Endothelial cell of umbilical vein (primary cell): ENCODE measurements at regions not wholly inside any gene's neighbourhood (a gene's known extent, or its start where the extent isn't known, plus 50 kb on each side); places are given as distances from the start of the nearest gene placed in this dataset.

Experiments
- BruUV-seq: library from RNA; stranded (reverse); fragments of 400-500 nt; replicated peaks from 2 replicates; lab custom pipeline; 2021; lab: Mats Ljungman, UMichigan
- CTCF ChIA-PET: fragments of 300-600, 350-600 bp; sonication (Branson Sonifier 250); formaldehyde crosslinking; loops from one replicate; lab custom pipeline; 2021; ENCODE audit warnings: antibody characterized with exemption, inconsistent platforms; lab: Charles Lee
- POLR2A ChIA-PET: fragments of 300-600, 350-600 bp; sonication (Branson Sonifier 250); formaldehyde crosslinking; loops from one replicate; lab custom pipeline; 2021; ENCODE audit warnings: antibody characterized with exemption, inconsistent platforms; lab: Charles Lee
- DNase-seq: peaks from one replicate; pipeline ENCODE4 v3.0.0-alpha.2; 2011; ENCODE audit warnings: low read depth, low spot score
- FAIRE-seq: peaks from 2 replicates; lab custom pipeline; 2011; peaks lifted over from hg19 to GRCh38; lab: Jason Lieb, UNC
- H2AFZ ChIP-seq: 2 replicates; pipeline ENCODE4 v1.6.0; 2012; ENCODE audit warnings: low read depth, low read length, control low read depth, inconsistent platforms
- H3K27ac ChIP-seq: 2 replicates; pipeline ENCODE4 v1.5.1; 2011; ENCODE audit warnings: low read depth, mild to moderate bottlenecking, control low read depth, low read length, moderate library complexity; ENCODE audit not compliant: insufficient read depth
- H3K27me3 ChIP-seq, 2 experiments: 2 replicates each; pipeline versions ENCODE4 v1.6.0 to v1.6.1; 2011; ENCODE audit warnings: low read length in 2 of 2, mixed read lengths in 1 of 2; ENCODE audit not compliant: control insufficient read depth in 2 of 2, insufficient read depth in 2 of 2
- H3K36me3 ChIP-seq, 2 experiments: 2 replicates in 1 of 2; 3 replicates in 1 of 2; pipeline ENCODE4 v1.5.1; 2011; ENCODE audit warnings: low read length in 2 of 2, mild to moderate bottlenecking in 1 of 2, moderate library complexity in 1 of 2; ENCODE audit not compliant: control insufficient read depth in 2 of 2, insufficient read depth in 2 of 2; ENCODE audit errors: extremely low read depth in 1 of 2
- H3K4me1 ChIP-seq: 3 replicates; pipeline ENCODE4 v1.5.1; 2011; ENCODE audit warnings: mild to moderate bottlenecking, low read length; ENCODE audit not compliant: control insufficient read depth, insufficient read depth; ENCODE audit errors: extremely low read depth
- H3K4me2 ChIP-seq: 2 replicates; pipeline ENCODE4 v1.6.1; 2011; ENCODE audit warnings: low read length, control low read depth, mixed read lengths; ENCODE audit not compliant: insufficient read depth
- H3K4me3 ChIP-seq, 3 experiments: fragments of 200-600 bp in 1 of 3; sonication (generic), shearing (Covaris generic) in 1 of 3; replicated peaks in 1 of 3; 2 replicates each; pipeline ENCODE4 v1.5.1; 2011 to 2016; ENCODE audit warnings: control low read depth in 3 of 3, low read length in 3 of 3, mild to moderate bottlenecking in 2 of 3, inconsistent platforms in 1 of 3, low read depth in 1 of 3, moderate library complexity in 1 of 3; ENCODE audit not compliant: insufficient read depth in 1 of 3
- H3K79me2 ChIP-seq: 2 replicates; pipeline ENCODE4 v1.6.0; 2012; ENCODE audit warnings: low read length, inconsistent platforms; ENCODE audit not compliant: control insufficient read depth, insufficient read depth
- H3K9ac ChIP-seq: replicated peaks from 2 replicates; pipeline ENCODE3; 2011; ENCODE audit warnings: low read length, control low read depth; ENCODE audit not compliant: insufficient read depth; ENCODE audit errors: extremely low read depth
- H3K9me1 ChIP-seq: replicated peaks from 3 replicates; pipeline ENCODE4 v1.6.0; 2011; ENCODE audit warnings: mild to moderate bottlenecking, low read length; ENCODE audit not compliant: control insufficient read depth, insufficient read depth; ENCODE audit errors: extremely low read depth
- H3K9me3 ChIP-seq: replicated peaks from 2 replicates; pipeline ENCODE4 v1.5.1; 2012; ENCODE audit warnings: low read length, inconsistent platforms; ENCODE audit not compliant: control insufficient read depth, insufficient read depth
- H4K20me1 ChIP-seq: replicated peaks from 2 replicates; pipeline ENCODE3; 2011; ENCODE audit warnings: mild to moderate bottlenecking, low read length; ENCODE audit not compliant: control insufficient read depth, insufficient read depth; ENCODE audit errors: extremely low read depth
- EZH2 ChIP-seq: IDR thresholded peaks from 2 replicates; pipeline ENCODE4 v1.6.1; 2012; ENCODE audit warnings: borderline replicate concordance, low read depth, mild to moderate bottlenecking, moderate library complexity, low read length, inconsistent platforms; ENCODE audit not compliant: severe bottlenecking
- FOS ChIP-seq: IDR thresholded peaks from 2 replicates; pipeline ENCODE4 v1.6.1; 2011; ENCODE audit warnings: mild to moderate bottlenecking, low read length, moderate library complexity, borderline replicate concordance; ENCODE audit not compliant: insufficient read depth
- MYC ChIP-seq: IDR thresholded peaks from one replicate; pipeline ENCODE4 v1.6.1; 2011; ENCODE audit warnings: mild to moderate bottlenecking, low read depth, low read length
- dilution Hi-C: fragments of 300-500 bp; cut with MboI; formaldehyde crosslinking; loops from one replicate; pipeline ENCODE4 v1.15.0; 2019; ENCODE audit warnings: low sequenced_read_pairs; ENCODE audit not compliant: extremely low pct_ligation_motif_present
- intact Hi-C: fragments of 100-400 bp; cut with micrococcal nuclease; formaldehyde crosslinking; loops from one replicate; pipeline ENCODE4 v1.10.0; 2022
- TF ChIP-seq, protein P1 (sequence below), 2 donors: IDR thresholded peaks; 1 replicate in 1 of 2; 2 replicates in 1 of 2; pipeline ENCODE4 v1.5.1; 2011; ENCODE audit warnings: low read length in 2 of 2, mild to moderate bottlenecking in 2 of 2, moderate library complexity in 2 of 2, control low read depth in 1 of 2, inconsistent platforms in 1 of 2, low read depth in 1 of 2; ENCODE audit not compliant: insufficient read depth in 1 of 2; ENCODE audit errors: extremely low read depth in 1 of 2
- TF ChIP-seq, protein P2 (sequence below): IDR thresholded peaks from 2 replicates; pipeline ENCODE4 v1.6.1; 2011; ENCODE audit not compliant: insufficient read depth, insufficient read length

DNA sequence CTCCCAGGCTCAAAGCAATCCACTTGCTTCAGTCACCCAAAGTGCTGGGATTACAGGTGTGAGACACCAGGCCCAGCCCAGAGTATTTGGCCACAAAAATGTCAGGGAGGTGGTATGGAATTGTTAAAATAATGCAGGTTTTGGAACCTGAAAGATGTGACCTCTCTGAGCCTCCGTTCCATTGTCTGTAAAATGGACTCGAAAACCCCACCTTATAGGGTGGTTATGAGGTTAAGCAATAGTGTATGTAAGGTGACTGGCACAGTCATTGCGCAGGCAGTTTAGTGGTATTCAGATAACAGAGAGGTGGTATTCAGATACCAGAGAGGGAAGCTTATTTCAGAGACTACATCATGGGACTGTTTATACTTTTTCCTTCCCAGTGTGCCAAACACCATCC lies 52.5 kb upstream of the PRSS23 start:
- Histone ChIP-seq H3K4me3 (no peak overlapping the region), H3K36me3 (no peaks in the 10 kb centered on the region), H3K27ac (no peak overlapping the region), H3K9me1 (no peaks in the 10 kb centered on the region), H3K27me3 (no peaks in the 10 kb centered on the region), H2AFZ (no peak overlapping the region), H3K4me1 (peaks cover 13% of the 10 kb centered on the region), H3K9me3 (no peaks in the 10 kb centered on the region), H4K20me1 (no peaks in the 10 kb centered on the region), H3K79me2 (no peaks in the 10 kb centered on the region), H3K9ac (no peak overlapping the region), H3K4me2 (no peak overlapping the region)
- TF ChIP-seq FOS (no peak), MYC (no peak)
- TF ChIP-seq, protein P1, sequence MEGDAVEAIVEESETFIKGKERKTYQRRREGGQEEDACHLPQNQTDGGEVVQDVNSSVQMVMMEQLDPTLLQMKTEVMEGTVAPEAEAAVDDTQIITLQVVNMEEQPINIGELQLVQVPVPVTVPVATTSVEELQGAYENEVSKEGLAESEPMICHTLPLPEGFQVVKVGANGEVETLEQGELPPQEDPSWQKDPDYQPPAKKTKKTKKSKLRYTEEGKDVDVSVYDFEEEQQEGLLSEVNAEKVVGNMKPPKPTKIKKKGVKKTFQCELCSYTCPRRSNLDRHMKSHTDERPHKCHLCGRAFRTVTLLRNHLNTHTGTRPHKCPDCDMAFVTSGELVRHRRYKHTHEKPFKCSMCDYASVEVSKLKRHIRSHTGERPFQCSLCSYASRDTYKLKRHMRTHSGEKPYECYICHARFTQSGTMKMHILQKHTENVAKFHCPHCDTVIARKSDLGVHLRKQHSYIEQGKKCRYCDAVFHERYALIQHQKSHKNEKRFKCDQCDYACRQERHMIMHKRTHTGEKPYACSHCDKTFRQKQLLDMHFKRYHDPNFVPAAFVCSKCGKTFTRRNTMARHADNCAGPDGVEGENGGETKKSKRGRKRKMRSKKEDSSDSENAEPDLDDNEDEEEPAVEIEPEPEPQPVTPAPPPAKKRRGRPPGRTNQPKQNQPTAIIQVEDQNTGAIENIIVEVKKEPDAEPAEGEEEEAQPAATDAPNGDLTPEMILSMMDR (IDR thresholded peaks at IDR 0.05; ENCODE audit: extremely low read depth in 1 of 2, insufficient read depth in 1 of 2, low read depth in 1 of 2, low read length in 2 of 2): no peak
- DNase-seq (no peak), FAIRE-seq (no peak)
- CTCF ChIA-PET: interaction anchor here (0.7 to 1.8 kb wide), 3 partner anchors 13 to 46 kb away, joined by 3 to 4 read pairs (median 3); no protein-coding TSS in a partner anchor
- intact Hi-C loops (no loop called here), dilution Hi-C loops (no loop called here)
- POLR2A ChIA-PET: no interaction called here
- BruUV-seq: no TSS peak

DNA sequence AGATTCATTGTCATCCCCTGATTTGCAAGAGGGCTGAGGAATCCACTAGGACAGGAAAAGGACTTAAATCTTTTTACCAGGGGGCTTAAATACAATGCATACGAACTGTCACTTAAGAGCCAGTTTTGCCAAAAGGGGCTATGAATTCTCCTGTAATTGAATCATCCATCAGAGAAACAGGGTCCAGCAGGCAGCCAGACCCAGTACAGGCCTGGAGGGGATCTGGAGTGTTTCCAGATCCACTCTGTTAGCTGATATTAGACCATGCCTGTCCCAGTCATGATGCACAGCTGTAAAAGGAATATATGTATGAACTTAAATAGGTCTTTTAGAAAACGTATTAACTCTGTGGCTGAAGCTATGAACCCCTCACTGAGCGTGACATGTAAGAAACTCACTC lies 53.8 kb upstream of the PRSS23 start:
- H3K36me3 ChIP-seq: no peaks in the 10 kb centered on the region
- TF ChIP-seq, protein P2, sequence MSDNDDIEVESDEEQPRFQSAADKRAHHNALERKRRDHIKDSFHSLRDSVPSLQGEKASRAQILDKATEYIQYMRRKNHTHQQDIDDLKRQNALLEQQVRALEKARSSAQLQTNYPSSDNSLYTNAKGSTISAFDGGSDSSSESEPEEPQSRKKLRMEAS: no peak
- TF ChIP-seq, protein P1 (IDR thresholded peaks at IDR 0.05; ENCODE audit: extremely low read depth in 1 of 2, insufficient read depth in 1 of 2, low read depth in 1 of 2, low read length in 2 of 2): no peak
- TF ChIP-seq MYC (no peak), FOS (no peak), EZH2 (no peak)
- ChIA-PET POLR2A (no interaction called here), CTCF (interaction anchor here (1.2 kb wide), 1 partner anchor 14 kb away, joined by 3 read pairs; no protein-coding TSS in a partner anchor)
- no peaks in the 10 kb centered on the region for H3K9me3 ChIP-seq
- intact Hi-C loops (no loop called here), dilution Hi-C loops (no loop called here)
- H3K27ac ChIP-seq: no peak overlapping the region
- DNase-seq (no peak), FAIRE-seq (no peak)
- BruUV-seq: no TSS peak
- no peak overlapping the region for H3K4me2 ChIP-seq
- no peaks in the 10 kb centered on the region for H3K27me3 ChIP-seq
- H4K20me1 ChIP-seq: no peaks in the 10 kb centered on the region
- no peak overlapping the region for H3K9ac ChIP-seq
- no peaks in the 10 kb centered on the region for H3K9me1 ChIP-seq
- no peaks in the 10 kb centered on the region for H3K79me2 ChIP-seq
- no peak overlapping the region for H2AFZ ChIP-seq
- H3K4me3 ChIP-seq: no peak overlapping the region
- H3K4me1 ChIP-seq: peaks cover 26% of the 10 kb centered on the region
